Aorta (tissue), 5 donors: ENCODE measurements at regions not wholly inside any gene's neighbourhood (a gene's known extent, or its start where the extent isn't known, plus 50 kb on each side); places are given as distances from the start of the nearest gene placed in this dataset.

ENCODE experiments used
- ATAC-seq: fragments of 200-7000 bp; cut with Tn5 transposase; one replicate; pipeline ENCODE4 v1.9.1; 2022; ENCODE audit warnings: moderate library complexity; ENCODE audit not compliant: low FRiP score
- DNase-seq, 2 donors: peaks; one replicate each; pipeline ENCODE4 v3.0.0-alpha.2; 2020
- H3K27ac ChIP-seq, 2 donors: one replicate each; pipeline ENCODE4 v1.5.1; 2013; ENCODE audit warnings: low read length in 2 of 2, mild to moderate bottlenecking in 2 of 2, moderate library complexity in 2 of 2, control low read depth in 1 of 2, inconsistent platforms in 1 of 2, low read depth in 1 of 2
- H3K27me3 ChIP-seq, 2 donors: one replicate each; pipeline ENCODE4 v1.6.1; 2013; ENCODE audit warnings: control low read depth in 1 of 2, low read length in 1 of 2, mild to moderate bottlenecking in 1 of 2, moderate library complexity in 1 of 2; ENCODE audit not compliant: insufficient read depth in 2 of 2, control insufficient read depth in 1 of 2
- H3K36me3 ChIP-seq, 2 donors: one replicate each; pipeline ENCODE4 v1.6.1; 2013; ENCODE audit warnings: control low read depth in 1 of 2, low read length in 1 of 2, mild to moderate bottlenecking in 1 of 2; ENCODE audit not compliant: insufficient read depth in 2 of 2, control insufficient read depth in 1 of 2
- H3K4me1 ChIP-seq, 2 donors: one replicate each; pipeline ENCODE4 v1.6.1; 2013; ENCODE audit warnings: low read length in 2 of 2, control low read depth in 1 of 2, mild to moderate bottlenecking in 1 of 2, moderate library complexity in 1 of 2; ENCODE audit not compliant: insufficient read depth in 2 of 2, control insufficient read depth in 1 of 2
- H3K4me3 ChIP-seq, 2 donors: one replicate each; pipeline ENCODE4 v1.5.1; 2013; ENCODE audit warnings: low read length in 2 of 2, control low read depth in 1 of 2, mild to moderate bottlenecking in 1 of 2
- H3K9me3 ChIP-seq: one replicate; pipeline ENCODE4 v1.6.1; 2013; ENCODE audit warnings: mild to moderate bottlenecking, low read length; ENCODE audit not compliant: control insufficient read depth
- whole genome bisulfite sequencing, 2 donors: extraction: QIAGEN DNeasy Blood & Tissue Kit; methylation state at CpG; one replicate each; pipeline ENCODE4 v1.1.7; 2013; 5-methylcytosine and 5-hydroxymethylcytosine counted together
- intact Hi-C, 2 donors: fragments of 100-400 bp; cut with DNase I; formaldehyde crosslinking; loops; one replicate each; pipeline versions ENCODE4 v1.14.2 to v1.15.0; 2022
- donor health status: healthy with polysubstance abuse.
- donor health status: Bipolar disorder and iron deficiency.
- donor health status: DM: no; HTN: no; CAD: no.
- donor health status: DM: no; HTN: no; CAD: no.
- donor health status: DM: yes; HTN: yes; CAD: no.

DNA sequence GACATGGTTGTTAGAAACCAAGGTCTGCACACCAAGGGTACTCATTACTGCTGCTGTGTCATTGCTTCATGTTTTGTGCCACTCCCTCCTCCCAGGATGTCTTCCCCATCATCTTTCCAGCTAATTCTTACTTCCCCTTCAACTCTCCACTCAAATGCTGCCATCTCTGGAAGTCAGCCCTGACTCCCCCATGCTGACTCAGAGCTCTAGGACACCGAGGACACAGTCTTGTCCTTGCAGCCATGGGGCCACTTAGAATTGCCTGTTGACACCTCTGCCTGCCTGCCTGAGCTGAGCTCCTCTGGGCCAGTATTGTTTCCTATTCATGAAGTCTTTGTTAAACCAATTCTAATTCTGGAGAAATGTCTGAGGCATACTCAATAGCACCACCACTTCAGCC, 100.2 kb downstream of the GYPC start:
- intact Hi-C loops: no loop called here
- ATAC-seq: no peak
- Histone ChIP-seq H3K4me1 (no peaks in the 10 kb centered on the region), H3K4me3 (no peak overlapping the region), H3K27ac (no peak overlapping the region), H3K27me3 (no peaks in the 10 kb centered on the region), H3K9me3 (peaks cover 2% of the 10 kb centered on the region), H3K36me3 (no peaks in the 10 kb centered on the region)
- WGBS, 2 donors: 92 to 100% methylated on average over 1 of the region's 1 CpG
- DNase-seq: no peak

DNA sequence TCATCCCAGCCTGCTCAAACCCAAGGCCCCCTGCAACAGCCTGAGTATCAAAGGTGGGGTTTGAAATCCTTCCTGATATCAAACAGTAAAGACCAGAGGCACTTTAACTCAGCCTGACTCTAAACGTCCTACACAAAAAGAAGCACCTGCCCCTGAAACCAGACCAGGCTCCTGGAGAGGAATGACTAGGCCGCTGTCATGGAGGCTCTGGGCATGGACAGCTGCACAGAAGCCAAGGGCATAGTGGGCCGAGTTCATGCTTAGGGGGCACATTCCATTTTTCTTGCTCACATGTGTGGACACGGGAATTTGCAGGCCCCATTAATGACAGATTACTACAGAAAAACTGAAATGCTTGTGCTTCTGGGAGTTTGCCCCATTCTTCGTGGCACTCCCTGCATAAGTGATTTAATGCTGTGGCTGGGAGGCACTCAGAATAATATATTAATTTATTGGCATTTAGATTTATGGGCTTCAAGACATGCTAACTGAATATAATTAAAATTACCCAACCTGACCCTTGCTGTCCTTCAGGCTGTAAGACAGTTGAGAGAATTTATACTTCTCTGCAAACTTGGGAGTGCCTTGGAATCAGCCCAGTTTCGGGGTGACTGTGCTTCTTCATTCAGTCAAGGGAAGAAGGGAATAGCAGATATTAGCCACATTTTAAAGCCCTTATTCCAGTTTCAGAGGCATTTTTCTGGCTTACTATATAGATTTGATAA, 105.5 kb downstream of the GYPC start:
- Histone ChIP-seq H3K9me3 (no peaks in the 10 kb centered on the region), H3K27me3 (no peaks in the 10 kb centered on the region), H3K36me3 (no peaks in the 10 kb centered on the region), H3K4me3 (no peak overlapping the region), H3K4me1 (no peaks in the 10 kb centered on the region), H3K27ac (no peak overlapping the region)
- intact Hi-C loops: no loop called here
- no peak for ATAC-seq
- peak in 1 of 2 donors; percentile 32 for DNase-seq
- 90 to 92% methylated on average over 6 of the region's 6 CpGs for WGBS, 2 donors

DNA sequence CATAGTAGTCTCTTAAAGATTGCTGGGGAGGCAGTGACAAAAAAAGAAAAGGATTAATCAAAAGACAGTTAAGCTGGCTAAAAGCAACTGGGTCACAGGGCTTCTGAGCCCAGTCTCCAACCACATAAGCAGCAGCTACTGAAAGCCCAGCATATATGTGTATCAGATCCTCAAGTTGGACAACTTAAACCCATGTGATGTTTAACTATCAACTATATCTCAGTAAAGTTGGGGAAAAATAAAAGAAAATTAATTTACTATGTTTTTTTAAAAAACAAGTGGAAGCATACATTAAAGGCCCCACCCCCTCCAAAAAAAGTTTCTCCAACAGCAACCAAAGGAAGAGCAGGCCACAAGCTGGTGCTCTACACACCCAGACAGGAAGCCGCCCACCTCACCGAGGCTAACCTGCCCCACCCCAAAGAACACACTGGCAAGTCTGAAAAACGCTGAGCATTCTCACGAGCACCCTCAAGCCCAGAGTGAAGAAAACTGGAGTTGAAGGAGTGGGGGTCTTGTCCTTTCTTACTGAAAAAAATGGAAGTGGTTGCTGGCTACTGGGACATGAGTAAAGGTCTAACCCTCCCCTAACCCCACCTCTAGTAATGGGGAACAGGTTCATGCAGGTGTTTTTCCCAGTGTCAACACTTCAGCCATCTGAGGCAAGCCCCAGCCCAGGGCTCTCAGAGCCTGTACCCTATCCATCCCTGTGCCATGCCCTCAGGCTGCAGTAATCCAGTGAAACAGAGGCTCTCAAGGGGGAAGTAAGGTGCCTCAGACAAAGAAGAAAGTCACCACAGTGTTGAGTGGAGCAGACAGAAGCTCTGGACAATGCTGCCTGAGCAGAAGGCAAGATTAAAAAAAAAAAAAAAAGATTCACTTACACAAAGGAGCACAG, 106.3 kb downstream of the GYPC start:
- 84 to 89% methylated on average over 4 of the region's 4 CpGs for WGBS, 2 donors
- Histone ChIP-seq H3K9me3 (no peaks in the 10 kb centered on the region), H3K36me3 (no peaks in the 10 kb centered on the region), H3K4me3 (no peak overlapping the region), H3K27ac (no peak overlapping the region), H3K27me3 (no peaks in the 10 kb centered on the region), H3K4me1 (no peaks in the 10 kb centered on the region)
- no peak for ATAC-seq
- intact Hi-C loops: no loop called here
- peak in 1 of 2 donors; percentile 33 for DNase-seq

DNA sequence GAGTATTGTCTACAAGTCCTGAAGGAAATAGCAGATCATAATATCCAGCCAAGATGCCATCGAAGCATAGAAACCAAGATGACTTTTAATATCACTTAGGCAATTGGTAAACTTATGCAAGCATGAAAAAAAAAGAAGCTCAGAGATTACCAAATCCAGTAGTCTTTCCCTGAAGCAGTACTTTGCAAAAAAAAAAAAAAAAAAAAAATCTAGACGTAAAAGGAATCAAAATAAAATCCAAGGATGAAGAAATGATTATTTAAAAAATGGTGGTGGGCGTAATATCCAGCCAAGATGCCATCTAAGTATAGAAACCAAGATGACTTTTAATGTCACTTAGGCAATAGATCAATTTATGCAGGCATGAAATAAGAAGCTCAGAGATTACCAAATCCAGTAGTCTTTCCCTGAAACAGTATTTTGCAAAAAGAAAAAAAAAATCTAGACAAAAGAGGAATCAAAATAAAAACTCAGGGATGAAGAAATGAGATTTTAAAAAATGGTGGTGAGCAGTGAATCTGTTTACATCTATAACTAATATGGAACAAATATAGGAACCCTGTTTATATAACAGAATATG, 108.8 kb downstream of the GYPC start:
- 82 to 87% methylated on average over 3 of the region's 3 CpGs for WGBS, 2 donors
- ATAC-seq: no peak
- H3K36me3 ChIP-seq: no peaks in the 10 kb centered on the region
- H3K4me3 ChIP-seq: no peak overlapping the region
- DNase-seq: no peak
- no peaks in the 10 kb centered on the region for H3K4me1 ChIP-seq
- no peaks in the 10 kb centered on the region for H3K9me3 ChIP-seq
- H3K27ac ChIP-seq: no peak overlapping the region
- intact Hi-C loops: no loop called here
- H3K27me3 ChIP-seq: no peaks in the 10 kb centered on the region

DNA sequence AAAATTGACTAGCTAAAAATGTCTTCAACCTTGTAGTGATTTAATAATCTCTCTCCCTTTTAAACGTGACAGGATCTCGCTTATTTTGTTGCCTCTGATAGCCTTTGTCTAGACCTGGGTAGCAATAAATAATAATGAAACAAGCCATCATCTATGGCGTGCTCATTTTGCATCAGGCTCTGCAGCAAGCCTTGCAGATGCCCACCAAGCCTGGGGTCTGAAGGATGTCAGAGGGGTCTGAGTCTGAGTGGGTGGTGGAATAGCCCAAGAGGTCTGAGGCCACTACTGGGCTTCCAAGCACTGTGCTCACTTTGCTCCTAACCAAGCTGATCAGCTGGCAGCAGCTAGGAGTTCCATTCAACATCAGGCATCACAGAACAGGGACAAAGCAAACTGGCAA, 109.4 kb downstream of the GYPC start:
- H3K27ac ChIP-seq: no peak overlapping the region
- WGBS, 2 donors: 87 to 91% methylated on average over 3 of the region's 3 CpGs
- H3K4me3 ChIP-seq: no peak overlapping the region
- no peaks in the 10 kb centered on the region for H3K27me3 ChIP-seq
- intact Hi-C loops: no loop called here
- no peaks in the 10 kb centered on the region for H3K4me1 ChIP-seq
- no peak for DNase-seq
- no peaks in the 10 kb centered on the region for H3K9me3 ChIP-seq
- no peak for ATAC-seq
- no peaks in the 10 kb centered on the region for H3K36me3 ChIP-seq

DNA sequence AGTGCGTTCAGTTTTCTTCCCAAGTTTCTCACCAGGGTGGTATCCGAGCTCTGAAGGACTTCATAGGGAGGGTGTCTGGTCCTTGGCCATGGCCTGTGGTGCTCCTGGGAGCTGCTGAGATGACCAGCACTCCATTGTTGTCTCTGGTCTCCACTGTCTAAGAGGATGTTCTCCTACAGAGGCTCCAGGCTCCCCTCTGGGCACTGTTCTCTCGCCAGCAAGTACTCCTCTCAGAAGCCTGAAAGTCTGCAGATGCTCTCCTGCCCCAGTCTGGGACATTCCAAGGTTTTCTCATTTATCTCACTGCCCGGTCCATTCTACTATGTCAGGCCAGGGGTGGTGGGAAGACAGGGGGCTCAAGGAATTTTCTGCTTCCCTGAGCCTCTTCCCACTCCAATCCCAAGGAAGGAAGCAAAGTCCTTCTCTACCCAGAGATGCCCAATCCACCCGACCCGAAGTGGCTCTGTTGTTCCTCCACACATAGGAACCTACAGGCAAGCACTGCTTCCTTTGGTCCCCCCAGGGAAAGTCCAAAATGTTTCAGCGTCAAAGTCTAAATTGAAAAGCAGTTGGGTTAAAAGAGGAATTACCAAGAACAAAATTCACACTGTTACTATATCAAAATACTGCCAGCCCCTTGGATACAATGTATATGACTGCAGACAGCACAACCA, 110.5 kb downstream of the GYPC start:
- WGBS, 2 donors: 64 to 69% methylated on average over 7 of the region's 7 CpGs
- no peak for ATAC-seq
- H3K27me3 ChIP-seq: no peaks in the 10 kb centered on the region

DNA sequence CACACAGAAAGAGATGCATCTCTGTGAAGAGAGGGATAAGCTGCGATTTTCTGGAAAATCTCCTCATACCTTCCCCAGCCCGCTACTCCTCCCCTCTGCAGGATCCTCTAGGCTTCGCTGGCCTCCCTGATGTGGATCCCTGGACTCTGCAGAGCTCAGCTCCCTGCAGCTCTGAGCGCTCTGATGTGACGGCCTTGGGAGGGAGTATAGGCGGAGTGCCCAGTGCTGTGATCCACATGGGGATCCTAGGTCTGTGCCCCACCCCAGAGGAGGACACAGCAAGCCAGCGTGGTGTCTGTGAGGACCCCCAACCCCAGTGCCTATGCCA, 111.0 kb downstream of the GYPC start:
- Histone ChIP-seq H3K4me1 (no peaks in the 10 kb centered on the region), H3K27ac (no peak overlapping the region), H3K9me3 (no peaks in the 10 kb centered on the region), H3K36me3 (no peaks in the 10 kb centered on the region), H3K27me3 (no peaks in the 10 kb centered on the region), H3K4me3 (no peak overlapping the region)
- DNase-seq: peak in 1 of 2 donors; percentile 40
- ATAC-seq: no peak
- WGBS, 2 donors: 91 to 93% methylated on average over 7 of the region's 7 CpGs
- intact Hi-C loops: no loop called here

More for the DNA sequence above, 110.5 kb downstream of the GYPC start:
- Histone ChIP-seq H3K9me3 (no peaks in the 10 kb centered on the region), H3K4me3 (no peak overlapping the region), H3K36me3 (no peaks in the 10 kb centered on the region), H3K27ac (no peak overlapping the region), H3K4me1 (no peaks in the 10 kb centered on the region)
- DNase-seq: peak in 1 of 2 donors; percentile 55
- intact Hi-C loops: no loop called here

DNA sequence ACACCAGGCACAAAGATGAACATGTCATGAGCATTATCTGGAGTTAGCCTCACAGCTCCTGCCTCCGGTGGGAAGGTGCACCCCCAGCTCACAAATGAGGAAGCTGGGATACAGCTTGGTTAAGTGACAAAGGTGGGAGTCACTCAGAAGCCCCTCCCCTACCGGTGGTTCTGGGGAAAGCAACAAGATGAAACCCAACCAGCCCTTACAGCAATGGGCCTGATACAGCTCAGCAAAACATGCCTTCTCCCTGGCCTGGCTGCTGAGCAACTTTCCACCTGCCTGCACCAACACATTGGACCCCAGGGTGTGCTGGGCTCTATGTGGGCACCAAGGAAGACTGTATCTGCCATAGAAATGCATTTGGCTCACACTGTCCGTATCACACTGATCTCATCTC, 113.2 kb downstream of the GYPC start:
- DNase-seq (no peak), ATAC-seq (no peak)
- H3K27ac ChIP-seq: no peak overlapping the region
- no peak overlapping the region for H3K4me3 ChIP-seq
- H3K27me3 ChIP-seq: no peaks in the 10 kb centered on the region
- H3K9me3 ChIP-seq: no peaks in the 10 kb centered on the region
- H3K36me3 ChIP-seq: no peaks in the 10 kb centered on the region
- WGBS, 2 donors: 75 to 85% methylated on average over 3 of the region's 3 CpGs
- intact Hi-C loops: no loop called here
- H3K4me1 ChIP-seq: no peaks in the 10 kb centered on the region
